ENCODE measurements at regions not wholly inside any gene's neighbourhood (a gene's known extent, or its start where the extent isn't known, plus 50 kb on each side); places are given as distances from the start of the nearest gene placed in this dataset.

- no peak for DNase-seq
Measured at GRCh38 chr5:135721548-135722090, 112.8 kb upstream of the SLC25A48 start.

GRCh38 chr5:135720191-135720590 is 114.3 kb upstream of the SLC25A48 start:
- DNase-seq, result no peak

GRCh38 chr5:135719428-135720063 is 114.9 kb upstream of the SLC25A48 start:
- DNase-seq, result no peak

GRCh38 chr5:135718651-135719050 is 115.8 kb upstream of the SLC25A48 start:
- no peak for DNase-seq

GRCh38 chr5:135718151-135718550 is 116.3 kb upstream of the SLC25A48 start:
- DNase-seq, result no peak

- no peak for DNase-seq
Measured at GRCh38 chr5:135715267-135716055, 119.0 kb upstream of the SLC25A48 start.

GRCh38 chr5:135714126-135714894 is 120.2 kb upstream of the SLC25A48 start:
- DNase-seq, result no peak

- DNase-seq, result no peak
Measured at GRCh38 chr5:135713161-135713915, 121.1 kb upstream of the SLC25A48 start.

- DNase-seq, result no peak
Measured at GRCh38 chr5:135711911-135712310, 122.6 kb upstream of the SLC25A48 start.

- DNase-seq, result peak; percentile 47
Measured at GRCh38 chr5:135710045-135710675, 124.3 kb upstream of the SLC25A48 start.

GRCh38 chr5:135709208-135709575 is 125.3 kb upstream of the SLC25A48 start:
- no peak for DNase-seq

GRCh38 chr5:135708481-135709207 is 125.8 kb upstream of the SLC25A48 start:
- no peak for DNase-seq

GRCh38 chr5:135707302-135707701 is 127.2 kb upstream of the SLC25A48 start:
- peak; percentile 33 for DNase-seq

- DNase-seq, result peak; percentile 22
Measured at GRCh38 chr5:135706893-135707292, 127.6 kb upstream of the SLC25A48 start.

- DNase-seq, result no peak
Measured at GRCh38 chr5:135706474-135706873, 127.7 kb upstream of the CXCL14 start.

- DNase-seq, result no peak
Measured at GRCh38 chr5:135705941-135706466, 127.2 kb upstream of the CXCL14 start.

GRCh38 chr5:135705141-135705631 is 126.4 kb upstream of the CXCL14 start:
- DNase-seq, result no peak

- no peak for DNase-seq
Measured at GRCh38 chr5:135704616-135705015, 125.8 kb upstream of the CXCL14 start.

GRCh38 chr5:135703016-135703550 is 124.3 kb upstream of the CXCL14 start:
- DNase-seq, result no peak

- DNase-seq, result no peak
Measured at GRCh38 chr5:135702191-135702590, 123.4 kb upstream of the CXCL14 start.

GRCh38 chr5:135700731-135701130 is 121.9 kb upstream of the CXCL14 start:
- DNase-seq, result no peak

Measured in right forelimb (tissue), 1 donor.